Osteocyte (in vitro differentiated cells): ENCODE measurements at regions not wholly inside any gene's neighbourhood (a gene's known extent, or its start where the extent isn't known, plus 50 kb on each side); places are given as distances from the start of the nearest gene placed in this dataset.

Experiments used
- DNase-seq: peaks from one replicate; pipeline ENCODE4 v3.0.0; 2021; ENCODE audit warnings: mixed read lengths; ENCODE audit not compliant: unreplicated experiment; ENCODE audit errors: extremely low spot score
- H3K27ac Mint-ChIP-seq: one replicate; pipeline ENCODE4 v1.8.0; 2021; ENCODE audit warnings: mild to moderate bottlenecking, mixed read lengths; ENCODE audit not compliant: unreplicated experiment
- H3K27me3 Mint-ChIP-seq: one replicate; pipeline ENCODE4 v1.8.0; 2021; ENCODE audit warnings: mixed read lengths; ENCODE audit not compliant: unreplicated experiment
- H3K36me3 Mint-ChIP-seq: one replicate; pipeline ENCODE4 v1.8.0; 2021; ENCODE audit warnings: mixed read lengths; ENCODE audit not compliant: unreplicated experiment
- H3K4me1 Mint-ChIP-seq: one replicate; pipeline ENCODE4 v1.8.0; 2021; ENCODE audit warnings: mixed read lengths; ENCODE audit not compliant: unreplicated experiment
- H3K4me3 Mint-ChIP-seq: one replicate; pipeline ENCODE4 v1.8.0; 2021; ENCODE audit warnings: mild to moderate bottlenecking, moderate library complexity, mixed read lengths; ENCODE audit not compliant: unreplicated experiment
- H3K9me3 Mint-ChIP-seq: one replicate; pipeline ENCODE4 v1.8.0; 2021; ENCODE audit warnings: mixed read lengths; ENCODE audit not compliant: unreplicated experiment
- CTCF ChIP-seq: fragments of 200-600 bp; sonication (generic); IDR thresholded peaks from 2 replicates; pipeline ENCODE4 v1.5.0; 2021; ENCODE audit warnings: antibody characterized with exemption, mild to moderate bottlenecking, moderate library complexity

GRCh38 chr5:43985411-43985810, 382.4 kb downstream of the NNT start:
- peaks cover 9% of the 10 kb centered on the region for H3K9me3 Mint-ChIP-seq
- no peaks in the 10 kb centered on the region for H3K36me3 Mint-ChIP-seq
- H3K27me3 Mint-ChIP-seq = no peaks in the 10 kb centered on the region
- no peak overlapping the region for H3K4me3 Mint-ChIP-seq
- H3K4me1 Mint-ChIP-seq = no peaks in the 10 kb centered on the region
- no peak for DNase-seq
- H3K27ac Mint-ChIP-seq = no peak overlapping the region
- TF ChIP-seq CTCF = no peak

GRCh38 chr5:43981556-43981955, 378.6 kb downstream of the NNT start:
- DNase-seq = no peak
- Mint-ChIP-seq H3K27ac (no peak overlapping the region), H3K36me3 (no peaks in the 10 kb centered on the region), H3K9me3 (peaks cover 18% of the 10 kb centered on the region), H3K4me3 (no peak overlapping the region), H3K4me1 (no peaks in the 10 kb centered on the region), H3K27me3 (no peaks in the 10 kb centered on the region)
- TF ChIP-seq CTCF = no peak

GRCh38 chr5:43973908-43974307, 370.9 kb downstream of the NNT start:
- Mint-ChIP-seq H3K27ac (no peak overlapping the region), H3K4me1 (no peaks in the 10 kb centered on the region), H3K4me3 (no peak overlapping the region), H3K9me3 (peaks cover 7% of the 10 kb centered on the region), H3K27me3 (no peaks in the 10 kb centered on the region), H3K36me3 (no peaks in the 10 kb centered on the region)
- TF ChIP-seq CTCF = no peak
- DNase-seq = no peak

GRCh38 chr5:43973318-43973717, 370.3 kb downstream of the NNT start:
- no peak for DNase-seq
- peaks cover 5% of the 10 kb centered on the region for H3K9me3 Mint-ChIP-seq

GRCh38 chr5:43967165-43967564, 364.2 kb downstream of the NNT start:
- no peak overlapping the region for H3K4me3 Mint-ChIP-seq
- H3K9me3 Mint-ChIP-seq = peaks cover 23% of the 10 kb centered on the region
- no peak for DNase-seq
- H3K27ac Mint-ChIP-seq = no peak overlapping the region
- no peaks in the 10 kb centered on the region for H3K4me1 Mint-ChIP-seq
- H3K36me3 Mint-ChIP-seq = no peaks in the 10 kb centered on the region
- H3K27me3 Mint-ChIP-seq = no peaks in the 10 kb centered on the region
- no peak for TF ChIP-seq CTCF

More at GRCh38 chr5:43973318-43973717, 370.3 kb downstream of the NNT start:
- Mint-ChIP-seq H3K27me3 (no peaks in the 10 kb centered on the region), H3K36me3 (no peaks in the 10 kb centered on the region), H3K4me3 (no peak overlapping the region), H3K27ac (no peak overlapping the region), H3K4me1 (no peaks in the 10 kb centered on the region)
- no peak for TF ChIP-seq CTCF
